WTC11 (cell line): ENCODE measurements at regions not wholly inside any gene's neighbourhood (a gene's known extent, or its start where the extent isn't known, plus 50 kb on each side); places are given as distances from the start of the nearest gene placed in this dataset.

Source experiments
- ATAC-seq: fragments of 200-7000 bp; cut with Tn5 transposase; 2 replicates; pipeline ENCODE4 v1.10.0; 2021; ENCODE audit warnings: mild to moderate bottlenecking, moderate library complexity
- CTCF ChIA-PET: fragments of 300-600 bp; sonication (Branson Sonifier 250); formaldehyde crosslinking; loops from one replicate; lab custom pipeline; 2021; ENCODE audit warnings: antibody characterized with exemption; lab: Charles Lee
- POLR2A ChIA-PET: fragments of 350-600 bp; sonication (Branson Sonifier 250); formaldehyde crosslinking; loops from one replicate; lab custom pipeline; 2021; ENCODE audit warnings: antibody characterized with exemption; lab: Charles Lee
- DNase-seq: peaks from one replicate; pipeline ENCODE4 v3.0.0; 2021; ENCODE audit warnings: low spot score
- H3K27ac Mint-ChIP-seq: 2 replicates; pipeline ENCODE4 v1.8.0; 2021; ENCODE audit warnings: mixed read lengths
- H3K27me3 Mint-ChIP-seq: 2 replicates; pipeline ENCODE4 v1.8.0; 2021; ENCODE audit warnings: low read depth, mild to moderate bottlenecking, moderate library complexity, mixed read lengths
- H3K36me3 Mint-ChIP-seq: 2 replicates; pipeline ENCODE4 v1.8.0; 2021; ENCODE audit warnings: mixed read lengths
- H3K4me1 Mint-ChIP-seq: 2 replicates; pipeline ENCODE4 v1.8.0; 2022; ENCODE audit warnings: mixed read lengths
- H3K4me3 Mint-ChIP-seq: 2 replicates; pipeline ENCODE4 v1.8.0; 2021; ENCODE audit warnings: mild to moderate bottlenecking, moderate library complexity, mixed read lengths
- H3K9me3 Mint-ChIP-seq: 2 replicates; pipeline ENCODE4 v1.8.0; 2021; ENCODE audit warnings: mixed read lengths
- ATF3 ChIP-seq: sonication (generic); formaldehyde crosslinking; conservative IDR thresholded peaks from 2 replicates; pipeline ENCODE4 v1.8.1; 2022; ENCODE audit warnings: mild to moderate bottlenecking, missing genetic modification reagents
- ATF6 ChIP-seq: sonication (generic); formaldehyde crosslinking; IDR thresholded peaks from 2 replicates; pipeline ENCODE4 v1.8.1; 2023; ENCODE audit warnings: mild to moderate bottlenecking, missing genetic modification reagents
- CBFB ChIP-seq: sonication (generic); formaldehyde crosslinking; IDR thresholded peaks from 2 replicates; pipeline ENCODE4 v1.8.1; 2022; ENCODE audit warnings: mild to moderate bottlenecking, low read depth, missing genetic modification reagents
- ELF4 ChIP-seq: sonication (generic); formaldehyde crosslinking; IDR thresholded peaks from 2 replicates; pipeline ENCODE4 v1.8.1; 2022; ENCODE audit warnings: low read depth, mild to moderate bottlenecking, moderate library complexity, missing genetic modification reagents
- FOXJ3 ChIP-seq: sonication (generic); formaldehyde crosslinking; IDR thresholded peaks from 2 replicates; pipeline ENCODE4 v1.9.0; 2021; ENCODE audit warnings: missing genetic modification reagents, mild to moderate bottlenecking, borderline replicate concordance
- FOXK1 ChIP-seq: sonication (generic); formaldehyde crosslinking; IDR thresholded peaks from 2 replicates; pipeline ENCODE4 v1.8.0; 2022; ENCODE audit warnings: mild to moderate bottlenecking, moderate library complexity, missing genetic modification reagents
- GRHL2 ChIP-seq: fragments of 250-450 bp; sonication (Bioruptor Pico); IDR thresholded peaks from 2 replicates; pipeline ENCODE4 v1.8.0; 2022; ENCODE audit warnings: mild to moderate bottlenecking, moderate library complexity; ENCODE audit not compliant: insufficient replicate concordance, severe bottlenecking
- IRF2 ChIP-seq: sonication (generic); formaldehyde crosslinking; IDR thresholded peaks from 2 replicates; pipeline ENCODE4 v1.8.0; 2022; ENCODE audit warnings: low read depth, missing genetic modification reagents, borderline replicate concordance
- JUN ChIP-seq: sonication (generic); formaldehyde crosslinking; IDR thresholded peaks from 2 replicates; pipeline ENCODE4 v1.8.0; 2023; ENCODE audit warnings: mild to moderate bottlenecking, missing genetic modification reagents
- MLX ChIP-seq: sonication (generic); formaldehyde crosslinking; IDR thresholded peaks from 2 replicates; pipeline ENCODE4 v1.8.1; 2023; ENCODE audit warnings: mild to moderate bottlenecking, missing genetic modification reagents, moderate library complexity
- NR3C1 ChIP-seq: sonication (generic); formaldehyde crosslinking; conservative IDR thresholded peaks from 2 replicates; pipeline ENCODE4 v1.8.1; 2023; ENCODE audit warnings: low read depth, mild to moderate bottlenecking, missing genetic modification reagents
- OVOL2 ChIP-seq: fragments of 250-450 bp; sonication (Bioruptor Pico); IDR thresholded peaks from 2 replicates; pipeline ENCODE4 v1.9.0; 2021; ENCODE audit warnings: mild to moderate bottlenecking, borderline replicate concordance
- PRDM15 ChIP-seq: sonication (generic); formaldehyde crosslinking; IDR thresholded peaks from 2 replicates; pipeline ENCODE4 v1.8.0; 2022; ENCODE audit warnings: missing genetic modification reagents
- PRRX2 ChIP-seq: fragments of 250-450 bp; sonication (Bioruptor Pico); IDR thresholded peaks from 2 replicates; pipeline ENCODE4 v1.8.0; 2021; ENCODE audit warnings: mild to moderate bottlenecking
- ZNF532 ChIP-seq: fragments of 250-450 bp; sonication (Bioruptor Pico); IDR thresholded peaks from 2 replicates; pipeline ENCODE4 v1.9.0; 2021; ENCODE audit warnings: mild to moderate bottlenecking, borderline replicate concordance
- TF ChIP-seq, protein P1 (sequence below): sonication (generic); formaldehyde crosslinking; IDR thresholded peaks from 2 replicates; pipeline ENCODE4 v1.8.0; 2023; ENCODE audit warnings: missing genetic modification reagents
- TF ChIP-seq, protein P2 (sequence below): sonication (generic); formaldehyde crosslinking; IDR thresholded peaks from 2 replicates; pipeline ENCODE4 v1.8.1; 2023; ENCODE audit warnings: mild to moderate bottlenecking, moderate library complexity, missing genetic modification reagents
- TF ChIP-seq, protein P3 (sequence below): sonication (generic); formaldehyde crosslinking; IDR thresholded peaks from 2 replicates; pipeline ENCODE4 v1.8.1; 2022; ENCODE audit warnings: low read depth, mild to moderate bottlenecking, moderate library complexity, missing genetic modification reagents, borderline replicate concordance
- TF ChIP-seq, protein P4 (sequence below): fragments of 250-450 bp; sonication (Bioruptor Pico); IDR thresholded peaks from 2 replicates; pipeline ENCODE4 v1.9.0; 2021; ENCODE audit warnings: moderate library complexity, mild to moderate bottlenecking, inconsistent platforms, borderline replicate concordance

DNA sequence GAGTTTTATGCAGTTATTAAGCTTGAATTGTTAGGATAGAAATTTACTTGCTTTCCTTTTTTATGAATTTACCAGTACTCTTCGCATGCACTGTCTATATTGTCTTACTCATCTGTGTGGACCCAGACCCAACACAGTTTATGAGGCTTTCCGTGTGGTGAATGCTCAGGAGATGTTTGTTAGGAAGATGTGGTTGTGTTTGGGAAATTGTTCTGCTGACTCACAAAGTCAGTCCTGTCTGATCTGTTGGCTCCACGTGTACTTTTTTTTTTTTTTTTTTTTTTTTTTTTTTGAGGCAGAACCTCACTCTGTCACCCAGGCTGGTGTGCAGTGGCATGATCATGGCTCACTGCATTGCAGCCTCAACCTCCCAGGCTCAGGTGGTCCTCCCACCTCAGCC, 532.5 kb downstream of the LMO7 start:
- Mint-ChIP-seq H3K27ac (no peak overlapping the region), H3K27me3 (no peaks in the 10 kb centered on the region), H3K4me3 (no peak overlapping the region), H3K4me1 (no peaks in the 10 kb centered on the region), H3K36me3 (no peaks in the 10 kb centered on the region), H3K9me3 (peaks cover 8% of the 10 kb centered on the region)
- ATAC-seq, result no peak
- TF ChIP-seq FOXJ3, result no peak
- TF ChIP-seq ELF4 (CRISPR knock-in tag), result no peak
- TF ChIP-seq OVOL2 (CRISPR knock-in tag), result no peak
- TF ChIP-seq ZNF532 (CRISPR knock-in tag), result no peak
- TF ChIP-seq NR3C1 (CRISPR knock-in tag), result no peak
- no peak for TF ChIP-seq PRRX2 (CRISPR knock-in tag)
- no peak for TF ChIP-seq GRHL2 (CRISPR knock-in tag)
- TF ChIP-seq, protein P1, sequence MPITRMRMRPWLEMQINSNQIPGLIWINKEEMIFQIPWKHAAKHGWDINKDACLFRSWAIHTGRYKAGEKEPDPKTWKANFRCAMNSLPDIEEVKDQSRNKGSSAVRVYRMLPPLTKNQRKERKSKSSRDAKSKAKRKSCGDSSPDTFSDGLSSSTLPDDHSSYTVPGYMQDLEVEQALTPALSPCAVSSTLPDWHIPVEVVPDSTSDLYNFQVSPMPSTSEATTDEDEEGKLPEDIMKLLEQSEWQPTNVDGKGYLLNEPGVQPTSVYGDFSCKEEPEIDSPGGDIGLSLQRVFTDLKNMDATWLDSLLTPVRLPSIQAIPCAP (CRISPR knock-in tag), result no peak
- TF ChIP-seq, protein P2, sequence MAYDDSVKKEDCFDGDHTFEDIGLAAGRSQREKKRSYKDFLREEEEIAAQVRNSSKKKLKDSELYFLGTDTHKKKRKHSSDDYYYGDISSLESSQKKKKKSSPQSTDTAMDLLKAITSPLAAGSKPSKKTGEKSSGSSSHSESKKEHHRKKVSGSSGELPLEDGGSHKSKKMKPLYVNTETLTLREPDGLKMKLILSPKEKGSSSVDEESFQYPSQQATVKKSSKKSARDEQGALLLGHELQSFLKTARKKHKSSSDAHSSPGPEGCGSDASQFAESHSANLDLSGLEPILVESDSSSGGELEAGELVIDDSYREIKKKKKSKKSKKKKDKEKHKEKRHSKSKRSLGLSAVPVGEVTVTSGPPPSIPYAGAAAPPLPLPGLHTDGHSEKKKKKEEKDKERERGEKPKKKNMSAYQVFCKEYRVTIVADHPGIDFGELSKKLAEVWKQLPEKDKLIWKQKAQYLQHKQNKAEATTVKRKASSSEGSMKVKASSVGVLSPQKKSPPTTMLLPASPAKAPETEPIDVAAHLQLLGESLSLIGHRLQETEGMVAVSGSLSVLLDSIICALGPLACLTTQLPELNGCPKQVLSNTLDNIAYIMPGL (CRISPR knock-in tag), result no peak
- no peak for DNase-seq
- POLR2A ChIA-PET, result no interaction called here
- CTCF ChIA-PET, result no interaction called here

DNA sequence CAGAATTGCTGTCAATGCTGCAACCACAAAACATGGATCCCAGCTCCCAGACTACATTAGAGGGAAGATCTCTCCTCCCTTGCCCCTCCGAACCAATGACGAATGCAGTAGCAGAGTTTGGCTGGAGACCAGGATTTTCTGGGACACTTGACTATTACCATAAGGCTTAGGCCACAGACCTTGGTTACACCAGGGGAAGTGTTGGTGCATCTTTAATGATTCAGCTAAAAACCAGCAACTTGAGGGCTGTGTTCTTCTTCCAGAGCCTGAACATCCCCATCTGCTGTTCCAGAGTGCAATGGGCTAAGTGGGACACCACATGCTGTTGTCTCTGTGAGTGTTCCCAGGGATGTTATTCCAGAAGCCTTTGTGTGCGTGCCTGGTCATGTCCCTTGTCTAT, 528.2 kb downstream of the LMO7 start:
- ATAC-seq (no peak), DNase-seq (no peak)
- Mint-ChIP-seq H3K36me3 (no peaks in the 10 kb centered on the region), H3K27me3 (no peaks in the 10 kb centered on the region), H3K27ac (no peak overlapping the region), H3K9me3 (no peaks in the 10 kb centered on the region), H3K4me3 (no peak overlapping the region), H3K4me1 (no peaks in the 10 kb centered on the region)
- ChIA-PET POLR2A (no interaction called here), CTCF (no interaction called here)
- no peak for TF ChIP-seq ATF6 (CRISPR knock-in tag)
- no peak for TF ChIP-seq PRRX2 (CRISPR knock-in tag)
- TF ChIP-seq PRDM15 (CRISPR knock-in tag), result no peak
- TF ChIP-seq JUN (CRISPR knock-in tag), result no peak
- TF ChIP-seq FOXK1 (CRISPR knock-in tag), result no peak
- TF ChIP-seq MLX (CRISPR knock-in tag), result no peak
- TF ChIP-seq ATF3 (CRISPR knock-in tag), result no peak
- TF ChIP-seq CBFB (CRISPR knock-in tag), result no peak
- TF ChIP-seq FOXJ3, result no peak
- TF ChIP-seq, protein P3, sequence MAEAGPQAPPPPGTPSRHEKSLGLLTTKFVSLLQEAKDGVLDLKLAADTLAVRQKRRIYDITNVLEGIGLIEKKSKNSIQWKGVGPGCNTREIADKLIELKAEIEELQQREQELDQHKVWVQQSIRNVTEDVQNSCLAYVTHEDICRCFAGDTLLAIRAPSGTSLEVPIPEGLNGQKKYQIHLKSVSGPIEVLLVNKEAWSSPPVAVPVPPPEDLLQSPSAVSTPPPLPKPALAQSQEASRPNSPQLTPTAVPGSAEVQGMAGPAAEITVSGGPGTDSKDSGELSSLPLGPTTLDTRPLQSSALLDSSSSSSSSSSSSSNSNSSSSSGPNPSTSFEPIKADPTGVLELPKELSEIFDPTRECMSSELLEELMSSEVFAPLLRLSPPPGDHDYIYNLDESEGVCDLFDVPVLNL, result no peak
- TF ChIP-seq, protein P4, sequence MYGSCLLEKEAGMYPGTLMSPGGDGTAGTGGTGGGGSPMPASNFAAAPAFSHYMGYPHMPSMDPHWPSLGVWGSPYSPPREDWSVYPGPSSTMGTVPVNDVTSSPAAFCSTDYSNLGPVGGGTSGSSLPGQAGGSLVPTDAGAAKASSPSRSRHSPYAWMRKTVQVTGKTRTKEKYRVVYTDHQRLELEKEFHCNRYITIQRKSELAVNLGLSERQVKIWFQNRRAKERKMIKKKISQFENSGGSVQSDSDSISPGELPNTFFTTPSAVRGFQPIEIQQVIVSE (CRISPR knock-in tag), result no peak
- TF ChIP-seq IRF2 (CRISPR knock-in tag), result no peak
